HepG2 (cell line): ENCODE measurements at regions not wholly inside any gene's neighbourhood (a gene's known extent, or its start where the extent isn't known, plus 50 kb on each side); places are given as distances from the start of the nearest gene placed in this dataset.

Experiments
- AKNA ChIP-seq: sonication (generic); formaldehyde crosslinking; IDR thresholded peaks from 2 replicates; pipeline ENCODE4 v1.4.0; 2020; ENCODE audit warnings: missing genetic modification reagents, borderline replicate concordance
- ATF6 ChIP-seq: sonication (generic); formaldehyde crosslinking; conservative IDR thresholded peaks from 2 replicates; pipeline ENCODE4 v1.4.0; 2020; ENCODE audit warnings: missing genetic modification reagents
- NR3C1 ChIP-seq: sonication (generic); formaldehyde crosslinking; IDR thresholded peaks from 2 replicates; pipeline ENCODE4 v1.4.0; 2020; ENCODE audit warnings: missing genetic modification reagents
- PHB2 ChIP-seq: fragments of 450-650 bp; IDR thresholded peaks from 2 replicates; pipeline ENCODE4 v1.6.1; 2018; ENCODE audit not compliant: partially characterized antibody
- RORA ChIP-seq: sonication (generic); formaldehyde crosslinking; IDR thresholded peaks from 2 replicates; pipeline ENCODE4 v1.5.0; 2020; ENCODE audit warnings: mild to moderate bottlenecking, missing genetic modification reagents, moderate library complexity
- THRA ChIP-seq: sonication (generic); formaldehyde crosslinking; IDR thresholded peaks from 2 replicates; pipeline ENCODE4 v1.4.0; 2020; ENCODE audit warnings: missing genetic modification reagents, borderline replicate concordance
- ZNF33B ChIP-seq: sonication (generic); formaldehyde crosslinking; IDR thresholded peaks from 2 replicates; pipeline ENCODE4 v1.5.1; 2020; ENCODE audit warnings: mild to moderate bottlenecking, missing genetic modification reagents
- ZNF672 ChIP-seq: sonication (generic); formaldehyde crosslinking; IDR thresholded peaks from 2 replicates; pipeline ENCODE4 v1.8.1; 2022; ENCODE audit warnings: missing genetic modification reagents

GRCh38 chr1:60842304-60842703, 240.1 kb upstream of the NFIA start (continued):
- TF ChIP-seq ZNF672 (CRISPR knock-in tag): no peak
- TF ChIP-seq ZNF33B (CRISPR knock-in tag): no peak
- TF ChIP-seq PHB2: no peak
- TF ChIP-seq NR3C1 (CRISPR knock-in tag): no peak
- no peak for TF ChIP-seq RORA (CRISPR knock-in tag)
- TF ChIP-seq THRA: no peak
- no peak for TF ChIP-seq AKNA (CRISPR knock-in tag)
- TF ChIP-seq ATF6: no peak
- TF ChIP-seq, all 625 proteins: peak for 0
